ENCODE measurements at regions not wholly inside any gene's neighbourhood (a gene's known extent, or its start where the extent isn't known, plus 50 kb on each side); places are given as distances from the start of the nearest gene placed in this dataset.

GRCh38 chr9:135209852-135210251 lies 122.4 kb downstream of the OLFM1 start:
- Histone ChIP-seq H3K27ac (no peak overlapping the region), H3K27me3 (no peaks in the 10 kb centered on the region), H3K9me3 (no peaks in the 10 kb centered on the region), H3K4me1 (no peaks in the 10 kb centered on the region), H3K4me3 (no peak overlapping the region), H3K36me3 (no peaks in the 10 kb centered on the region)
- ATAC-seq (no peak), DNase-seq (no peak)
- intact Hi-C loops (cut with DNase I): no loop called here
- TF ChIP-seq CTCF (IDR thresholded peaks at IDR 0.05): no peak

- intact Hi-C loops (cut with DNase I): no loop called here
- Histone ChIP-seq H3K4me3 (no peak overlapping the region), H3K27me3 (no peaks in the 10 kb centered on the region), H3K36me3 (no peaks in the 10 kb centered on the region), H3K4me1 (no peaks in the 10 kb centered on the region), H3K27ac (no peak overlapping the region), H3K9me3 (no peaks in the 10 kb centered on the region)
- no peak for TF ChIP-seq CTCF (IDR thresholded peaks at IDR 0.05)
- ATAC-seq (no peak), DNase-seq (peak; percentile 36)
These were observed 123.4 kb downstream of the OLFM1 start for GRCh38 chr9:135210676-135211523.

GRCh38 chr9:135211524-135211890 lies 124.0 kb downstream of the OLFM1 start:
- no peaks in the 10 kb centered on the region for H3K9me3 ChIP-seq
- intact Hi-C loops (cut with DNase I): no loop called here
- no peak overlapping the region for H3K27ac ChIP-seq
- no peak for TF ChIP-seq CTCF (IDR thresholded peaks at IDR 0.05)
- H3K36me3 ChIP-seq: no peaks in the 10 kb centered on the region
- ATAC-seq (no peak), DNase-seq (peak; percentile 38)
- H3K27me3 ChIP-seq: no peaks in the 10 kb centered on the region
- H3K4me1 ChIP-seq: no peaks in the 10 kb centered on the region
- H3K4me3 ChIP-seq: no peak overlapping the region

- no peaks in the 10 kb centered on the region for H3K4me1 ChIP-seq
- intact Hi-C loops (cut with DNase I): no loop called here
- DNase-seq (peak; percentile 53), ATAC-seq (no peak)
- no peaks in the 10 kb centered on the region for H3K9me3 ChIP-seq
- H3K4me3 ChIP-seq: no peak overlapping the region
- no peaks in the 10 kb centered on the region for H3K36me3 ChIP-seq
- no peak for TF ChIP-seq CTCF (IDR thresholded peaks at IDR 0.05)
- peaks cover 2% of the 10 kb centered on the region for H3K27me3 ChIP-seq
- H3K27ac ChIP-seq: no peak overlapping the region
These were observed 125.5 kb downstream of the OLFM1 start for GRCh38 chr9:135212961-135213360.

- ATAC-seq: no peak
- H3K4me3 ChIP-seq: no peak overlapping the region
- H3K27ac ChIP-seq: no peak overlapping the region
- H3K36me3 ChIP-seq: no peaks in the 10 kb centered on the region
- no peaks in the 10 kb centered on the region for H3K9me3 ChIP-seq
- intact Hi-C loops (cut with DNase I): no loop called here
- peaks cover 8% of the 10 kb centered on the region for H3K27me3 ChIP-seq
- H3K4me1 ChIP-seq: peaks cover 2% of the 10 kb centered on the region
- TF ChIP-seq CTCF (IDR thresholded peaks at IDR 0.05): no peak
- DNase-seq: peak; percentile 25
These were observed 126.1 kb downstream of the OLFM1 start for GRCh38 chr9:135213566-135213965.
